ENCODE measurements at regions not wholly inside any gene's neighbourhood (a gene's known extent, or its start where the extent isn't known, plus 50 kb on each side); places are given as distances from the start of the nearest gene placed in this dataset.

DNA sequence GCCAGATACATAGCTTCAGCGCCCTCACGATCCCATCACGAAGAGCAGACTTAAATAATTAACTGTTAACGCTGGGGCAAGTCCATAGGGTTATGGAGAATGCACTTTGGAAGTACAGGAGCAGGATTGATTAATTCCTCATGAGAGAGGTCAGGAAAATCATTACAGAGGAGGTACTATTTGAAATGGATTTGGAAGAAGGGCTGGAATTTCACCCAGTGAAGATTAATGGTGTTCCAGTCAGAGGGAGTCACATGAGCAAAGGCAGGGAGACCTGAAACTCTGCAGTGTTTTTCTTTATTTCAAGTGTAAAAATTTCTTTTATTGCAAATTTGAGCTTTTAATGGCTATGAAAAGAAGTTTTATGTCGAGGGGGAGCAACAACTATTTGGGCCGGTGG is 329.8 kb upstream of the GRM7 start:
- no peak for ATAC-seq
- ChIA-PET POLR2A (interaction anchor here (0.6 kb wide), 1 partner anchor 9 kb away, joined by 5 read pairs; no protein-coding TSS in a partner anchor), CTCF (no interaction called here)
- no peaks in the 10 kb centered on the region for H3K36me3 Mint-ChIP-seq (ENCODE audit: low read depth)
- H3K4me1 Mint-ChIP-seq (ENCODE audit: low read depth), result no peaks in the 10 kb centered on the region
- no peak for DNase-seq
- no peak overlapping the region for H3K4me3 Mint-ChIP-seq
- H3K27ac Mint-ChIP-seq, result no peak overlapping the region
- H3K9me3 Mint-ChIP-seq (ENCODE audit: insufficient read depth), result peaks cover 17% of the 10 kb centered on the region
- no peaks in the 10 kb centered on the region for H3K27me3 Mint-ChIP-seq (ENCODE audit: low read depth)

DNA sequence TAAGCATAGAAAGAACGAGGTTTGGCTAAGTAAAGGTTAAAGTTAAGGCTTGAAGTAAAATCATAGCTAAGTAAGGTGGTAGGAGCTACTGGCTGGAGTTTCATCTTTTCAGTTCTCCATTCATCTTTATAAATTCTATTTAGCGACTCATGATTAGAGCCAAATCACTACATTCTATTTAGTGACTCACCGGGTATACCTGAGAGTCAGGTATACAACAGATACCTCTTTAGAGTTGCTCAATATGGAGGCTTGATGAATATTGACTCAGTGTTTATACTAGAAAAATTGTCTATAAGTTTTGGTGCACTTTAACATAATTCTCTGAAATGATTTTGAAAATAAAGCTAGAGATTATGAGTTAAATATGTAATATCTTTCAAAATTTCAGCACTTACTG is 328.8 kb upstream of the GRM7 start:
- H3K27me3 Mint-ChIP-seq (ENCODE audit: low read depth), result no peaks in the 10 kb centered on the region

DNA sequence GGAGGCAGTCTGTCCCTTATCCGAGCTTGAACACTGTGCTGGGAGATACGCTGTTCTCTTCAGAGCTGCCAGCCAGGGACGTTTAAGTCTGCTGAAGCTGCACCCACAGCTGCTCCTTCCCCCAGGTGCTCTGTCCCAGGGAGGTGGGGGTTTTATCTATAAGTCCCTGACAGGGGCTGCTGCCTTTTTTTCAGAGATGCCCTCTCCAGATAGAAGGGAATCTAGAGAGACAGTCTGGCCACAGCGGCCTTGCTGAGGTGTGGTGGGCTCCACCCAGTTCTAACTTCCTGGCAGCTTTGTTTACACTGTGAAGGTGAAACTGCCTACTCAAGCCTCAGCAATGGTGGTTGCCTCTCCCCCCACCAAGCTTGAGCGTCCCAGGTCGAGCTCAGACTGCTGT is 319.9 kb upstream of the GRM7 start:
- no peak overlapping the region for H3K27ac Mint-ChIP-seq
- POLR2A ChIA-PET, result no interaction called here
- no peaks in the 10 kb centered on the region for H3K4me1 Mint-ChIP-seq (ENCODE audit: low read depth)
- no peak overlapping the region for H3K4me3 Mint-ChIP-seq
- CTCF ChIA-PET, result no interaction called here
- DNase-seq (no peak), ATAC-seq (no peak)
- H3K9me3 Mint-ChIP-seq (ENCODE audit: insufficient read depth), result peaks cover 7% of the 10 kb centered on the region
- H3K36me3 Mint-ChIP-seq (ENCODE audit: low read depth), result no peaks in the 10 kb centered on the region
- no peaks in the 10 kb centered on the region for H3K27me3 Mint-ChIP-seq (ENCODE audit: low read depth)

More for the DNA sequence above, 328.8 kb upstream of the GRM7 start:
- no peak for DNase-seq
- ChIA-PET CTCF (no interaction called here), POLR2A (no interaction called here)
- no peaks in the 10 kb centered on the region for H3K36me3 Mint-ChIP-seq (ENCODE audit: low read depth)
- no peaks in the 10 kb centered on the region for H3K4me1 Mint-ChIP-seq (ENCODE audit: low read depth)
- H3K4me3 Mint-ChIP-seq, result no peak overlapping the region
- ATAC-seq, result no peak
- no peak overlapping the region for H3K27ac Mint-ChIP-seq
- peaks cover 17% of the 10 kb centered on the region for H3K9me3 Mint-ChIP-seq (ENCODE audit: insufficient read depth)

DNA sequence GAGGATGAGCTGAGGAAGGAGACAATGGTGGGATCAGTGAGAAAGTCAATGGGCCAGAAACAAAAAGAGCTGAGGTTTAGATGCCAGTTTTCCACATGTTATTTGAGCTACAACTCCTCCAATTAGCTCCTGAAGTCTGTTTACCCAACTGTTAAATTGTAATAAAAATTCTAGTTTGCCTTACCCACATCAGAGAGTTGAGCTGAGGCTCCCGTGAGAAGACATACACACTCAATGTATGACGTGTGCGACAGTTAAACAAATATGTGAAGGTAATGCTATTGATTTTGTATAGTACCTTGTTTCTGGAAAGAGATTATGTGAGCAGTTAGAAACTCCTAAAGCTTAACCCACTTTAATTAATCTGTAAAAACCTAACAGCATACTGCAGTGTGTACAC is 318.1 kb upstream of the GRM7 start:
- POLR2A ChIA-PET, result no interaction called here
- H3K36me3 Mint-ChIP-seq (ENCODE audit: low read depth), result no peaks in the 10 kb centered on the region
- peaks cover 7% of the 10 kb centered on the region for H3K9me3 Mint-ChIP-seq (ENCODE audit: insufficient read depth)
- DNase-seq (no peak), ATAC-seq (no peak)
- CTCF ChIA-PET, result no interaction called here
- H3K4me3 Mint-ChIP-seq, result no peak overlapping the region
- no peaks in the 10 kb centered on the region for H3K4me1 Mint-ChIP-seq (ENCODE audit: low read depth)
- H3K27me3 Mint-ChIP-seq (ENCODE audit: low read depth), result no peaks in the 10 kb centered on the region
- H3K27ac Mint-ChIP-seq, result no peak overlapping the region

DNA sequence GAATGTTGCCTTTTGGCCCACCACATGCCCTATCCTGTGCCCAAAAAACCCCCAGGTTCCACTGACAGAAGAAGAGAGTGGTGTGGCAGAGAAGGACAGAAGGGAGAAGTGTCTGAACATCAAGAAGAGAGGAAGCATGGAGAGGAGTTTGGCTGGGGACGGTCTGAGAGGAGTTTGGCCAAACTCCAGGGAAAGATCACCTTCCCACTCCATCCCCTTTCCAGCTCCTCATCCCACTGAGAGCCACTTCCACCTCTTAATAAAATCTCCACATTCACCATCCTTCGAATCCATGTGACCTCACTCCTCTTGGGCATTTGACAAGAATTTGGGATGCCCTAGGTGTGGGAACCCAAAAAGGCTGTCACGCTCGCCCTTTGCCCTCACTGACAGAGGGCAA is 311.6 kb upstream of the GRM7 start:
- ChIA-PET POLR2A (no interaction called here), CTCF (no interaction called here)
- no peaks in the 10 kb centered on the region for H3K27me3 Mint-ChIP-seq (ENCODE audit: low read depth)
- no peak overlapping the region for H3K4me3 Mint-ChIP-seq
- no peaks in the 10 kb centered on the region for H3K36me3 Mint-ChIP-seq (ENCODE audit: low read depth)
- H3K4me1 Mint-ChIP-seq (ENCODE audit: low read depth), result no peaks in the 10 kb centered on the region
- no peak overlapping the region for H3K27ac Mint-ChIP-seq
- ATAC-seq, result no peak
- no peak for DNase-seq
- peaks cover 10% of the 10 kb centered on the region for H3K9me3 Mint-ChIP-seq (ENCODE audit: insufficient read depth)

DNA sequence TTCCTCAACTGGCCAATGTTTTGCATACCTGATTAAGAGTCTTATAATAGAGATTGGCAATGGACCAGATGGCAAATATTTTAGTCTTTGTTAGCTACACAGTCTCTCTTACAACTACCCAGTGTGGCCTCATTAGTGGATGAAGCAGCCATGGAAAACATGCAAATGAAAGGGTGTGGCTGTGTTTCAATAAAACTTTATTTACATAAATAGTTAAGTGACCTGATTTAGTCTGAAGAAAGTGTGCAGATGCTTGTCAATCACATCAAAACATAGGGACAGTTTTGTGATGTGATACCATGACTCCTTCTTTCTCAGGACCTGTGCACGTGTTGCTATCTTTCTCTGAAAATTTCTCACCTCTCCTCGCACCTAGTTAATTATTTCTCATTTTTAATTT is 309.8 kb upstream of the GRM7 start:
- no peak for DNase-seq
- no peak overlapping the region for H3K27ac Mint-ChIP-seq
- ChIA-PET POLR2A (interaction anchor here (0.6 kb wide), 1 partner anchor 843 kb away, joined by 3 read pairs; no protein-coding TSS in a partner anchor), CTCF (no interaction called here)
- H3K27me3 Mint-ChIP-seq (ENCODE audit: low read depth), result no peaks in the 10 kb centered on the region
- peaks cover 15% of the 10 kb centered on the region for H3K9me3 Mint-ChIP-seq (ENCODE audit: insufficient read depth)
- no peaks in the 10 kb centered on the region for H3K36me3 Mint-ChIP-seq (ENCODE audit: low read depth)
- no peak for ATAC-seq
- H3K4me1 Mint-ChIP-seq (ENCODE audit: low read depth), result no peaks in the 10 kb centered on the region
- H3K4me3 Mint-ChIP-seq, result no peak overlapping the region

DNA sequence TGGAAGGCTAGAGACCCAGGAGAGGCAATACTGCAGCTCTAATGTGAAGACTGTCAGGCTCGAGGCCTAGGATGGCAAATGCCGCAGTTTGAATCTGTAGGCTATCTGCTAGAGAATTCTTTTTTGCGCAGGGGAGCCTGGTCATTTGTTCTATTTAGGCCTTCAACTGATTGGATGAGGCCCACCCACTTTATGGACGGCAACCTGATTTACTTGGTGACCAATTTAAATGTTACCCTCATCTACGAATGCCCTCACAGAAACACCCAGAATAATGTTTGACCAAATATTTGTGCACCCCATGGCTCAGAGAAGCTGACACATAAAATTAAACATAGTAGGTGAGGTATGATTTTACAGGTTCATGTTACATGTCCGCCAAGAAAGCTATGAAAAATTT is 300.7 kb upstream of the GRM7 start:
- Mint-ChIP-seq H3K4me1 (ENCODE audit: low read depth) (no peaks in the 10 kb centered on the region), H3K27ac (no peak overlapping the region), H3K27me3 (ENCODE audit: low read depth) (no peaks in the 10 kb centered on the region), H3K36me3 (ENCODE audit: low read depth) (no peaks in the 10 kb centered on the region), H3K4me3 (no peak overlapping the region), H3K9me3 (ENCODE audit: insufficient read depth) (peaks cover 16% of the 10 kb centered on the region)
- POLR2A ChIA-PET, result no interaction called here
- CTCF ChIA-PET, result no interaction called here
- ATAC-seq (no peak), DNase-seq (no peak)

DNA sequence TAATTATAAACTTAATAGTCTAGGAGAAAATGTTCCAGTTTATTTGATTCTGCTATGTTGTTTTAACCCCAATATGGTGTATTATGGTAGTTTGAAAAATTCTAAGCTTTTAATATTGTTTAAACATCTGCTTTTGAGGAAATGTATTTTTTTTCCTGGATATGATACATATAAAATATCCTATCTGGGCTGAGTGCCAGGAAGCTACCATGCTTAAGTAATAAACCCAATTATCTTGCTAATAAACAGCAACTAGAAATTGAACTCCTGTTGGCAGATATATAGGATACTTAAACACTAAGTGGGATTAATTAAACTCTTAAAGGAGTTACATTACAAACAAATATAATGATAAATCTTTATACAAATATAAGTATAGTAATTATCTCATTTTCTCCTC is 293.7 kb upstream of the GRM7 start:
- no peaks in the 10 kb centered on the region for H3K36me3 Mint-ChIP-seq (ENCODE audit: low read depth)
- ATAC-seq (no peak), DNase-seq (no peak)
- H3K4me1 Mint-ChIP-seq (ENCODE audit: low read depth), result no peaks in the 10 kb centered on the region
- H3K27me3 Mint-ChIP-seq (ENCODE audit: low read depth), result no peaks in the 10 kb centered on the region
- no peak overlapping the region for H3K27ac Mint-ChIP-seq
- ChIA-PET CTCF (no interaction called here), POLR2A (no interaction called here)
- no peak overlapping the region for H3K4me3 Mint-ChIP-seq
- peaks cover 18% of the 10 kb centered on the region for H3K9me3 Mint-ChIP-seq (ENCODE audit: insufficient read depth)

DNA sequence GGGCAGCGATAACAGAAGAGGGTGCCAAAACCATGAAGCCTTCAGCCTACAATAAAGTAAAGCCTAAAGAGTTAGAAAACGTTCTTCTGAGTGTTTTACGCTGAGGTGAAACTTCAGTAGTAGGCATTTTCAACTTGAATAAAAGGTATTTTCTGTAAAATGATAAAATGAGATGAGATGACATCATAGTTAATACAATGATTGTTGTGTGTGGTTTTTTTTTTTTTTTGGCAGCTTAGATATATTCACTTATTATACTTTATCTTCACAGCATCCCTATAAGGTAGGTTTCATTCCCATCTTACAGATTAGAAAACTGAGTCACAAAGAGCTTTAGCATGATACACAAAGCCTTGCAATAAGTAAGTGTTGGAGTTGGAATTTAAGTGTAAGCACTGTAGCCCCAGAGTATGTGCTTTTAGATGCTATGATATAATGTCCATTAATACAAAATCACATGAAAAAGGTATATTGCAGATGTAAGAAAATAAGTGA is 291.9 kb upstream of the GRM7 start:
- DNase-seq (no peak), ATAC-seq (no peak)
- ChIA-PET POLR2A (no interaction called here), CTCF (no interaction called here)
- no peak overlapping the region for H3K27ac Mint-ChIP-seq
- no peaks in the 10 kb centered on the region for H3K27me3 Mint-ChIP-seq (ENCODE audit: low read depth)
- H3K4me1 Mint-ChIP-seq (ENCODE audit: low read depth), result no peaks in the 10 kb centered on the region
- H3K9me3 Mint-ChIP-seq (ENCODE audit: insufficient read depth), result peaks cover 15% of the 10 kb centered on the region
- H3K4me3 Mint-ChIP-seq, result no peak overlapping the region
- H3K36me3 Mint-ChIP-seq (ENCODE audit: low read depth), result no peaks in the 10 kb centered on the region

DNA sequence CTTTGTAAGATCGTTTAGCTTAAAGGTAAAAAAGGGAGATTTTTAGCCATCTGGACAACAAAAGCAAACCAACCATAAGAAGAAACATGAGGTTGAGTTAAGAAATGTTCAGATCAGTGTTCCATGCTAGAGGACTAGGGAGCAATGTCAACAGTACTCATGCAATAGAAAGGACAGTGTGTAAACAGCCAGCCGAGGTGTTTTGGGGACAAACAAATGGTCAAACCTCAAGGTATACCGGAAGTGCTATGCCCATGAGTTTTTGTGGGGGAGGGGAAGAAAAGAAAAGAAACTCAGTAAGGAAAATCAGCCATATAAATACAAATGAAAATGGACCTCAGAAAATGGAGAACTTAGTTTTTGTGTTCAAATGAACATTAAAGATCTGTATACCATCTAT is 289.5 kb upstream of the GRM7 start:
- H3K27ac Mint-ChIP-seq, result no peak overlapping the region
- H3K9me3 Mint-ChIP-seq (ENCODE audit: insufficient read depth), result peaks cover 11% of the 10 kb centered on the region
- no peaks in the 10 kb centered on the region for H3K27me3 Mint-ChIP-seq (ENCODE audit: low read depth)
- H3K4me1 Mint-ChIP-seq (ENCODE audit: low read depth), result no peaks in the 10 kb centered on the region
- no peak for ATAC-seq
- ChIA-PET POLR2A (no interaction called here), CTCF (no interaction called here)
- DNase-seq, result no peak
- H3K36me3 Mint-ChIP-seq (ENCODE audit: low read depth), result no peaks in the 10 kb centered on the region
- H3K4me3 Mint-ChIP-seq, result no peak overlapping the region

DNA sequence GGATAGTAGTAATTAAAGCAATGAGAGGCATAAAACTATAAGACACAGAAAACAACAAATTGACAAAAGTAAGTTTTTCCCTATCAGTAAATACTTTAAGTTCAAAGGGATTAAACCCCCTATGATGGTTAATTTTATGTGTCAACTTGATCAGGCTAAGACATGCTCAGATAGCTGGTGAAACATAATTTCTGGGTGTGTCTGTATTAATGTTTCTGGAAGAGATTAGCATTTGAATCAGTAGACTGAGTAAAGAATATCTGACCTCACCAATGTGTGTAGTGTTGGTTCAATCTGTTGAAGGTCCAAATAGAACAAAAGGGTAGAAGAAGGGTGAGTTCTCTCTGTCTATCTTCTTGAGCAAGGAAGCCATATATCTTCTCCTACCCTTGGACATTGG is 283.3 kb upstream of the GRM7 start:
- Mint-ChIP-seq H3K9me3 (ENCODE audit: insufficient read depth) (peaks cover 5% of the 10 kb centered on the region), H3K27ac (no peak overlapping the region), H3K36me3 (ENCODE audit: low read depth) (no peaks in the 10 kb centered on the region), H3K27me3 (ENCODE audit: low read depth) (no peaks in the 10 kb centered on the region), H3K4me1 (ENCODE audit: low read depth) (no peaks in the 10 kb centered on the region), H3K4me3 (no peak overlapping the region)
- POLR2A ChIA-PET, result no interaction called here
- CTCF ChIA-PET, result no interaction called here
- ATAC-seq, result no peak
- DNase-seq, result no peak

DNA sequence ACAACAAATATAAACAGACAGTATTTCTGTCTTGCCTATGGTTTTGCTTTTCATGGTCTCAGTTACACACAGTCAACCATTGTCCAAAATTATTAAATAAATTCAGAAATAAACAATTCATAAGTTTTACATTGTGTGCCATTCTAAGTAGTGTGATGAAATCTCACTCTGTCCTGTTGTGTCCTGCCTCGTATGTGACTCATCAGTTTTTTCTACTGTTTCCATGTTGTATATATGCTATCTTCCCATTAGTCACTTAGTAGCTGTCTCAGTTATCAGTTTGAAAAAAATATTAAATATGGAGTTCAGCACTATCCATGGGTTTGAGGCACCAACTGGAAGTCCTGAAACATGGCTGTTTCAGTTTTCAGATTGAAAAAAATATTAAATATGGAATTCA is 282.4 kb upstream of the GRM7 start:
- Mint-ChIP-seq H3K4me3 (no peak overlapping the region), H3K36me3 (ENCODE audit: low read depth) (no peaks in the 10 kb centered on the region), H3K9me3 (ENCODE audit: insufficient read depth) (peaks cover 5% of the 10 kb centered on the region), H3K27ac (no peak overlapping the region), H3K4me1 (ENCODE audit: low read depth) (no peaks in the 10 kb centered on the region), H3K27me3 (ENCODE audit: low read depth) (no peaks in the 10 kb centered on the region)
- ATAC-seq (no peak), DNase-seq (no peak)
- ChIA-PET POLR2A (no interaction called here), CTCF (no interaction called here)

DNA sequence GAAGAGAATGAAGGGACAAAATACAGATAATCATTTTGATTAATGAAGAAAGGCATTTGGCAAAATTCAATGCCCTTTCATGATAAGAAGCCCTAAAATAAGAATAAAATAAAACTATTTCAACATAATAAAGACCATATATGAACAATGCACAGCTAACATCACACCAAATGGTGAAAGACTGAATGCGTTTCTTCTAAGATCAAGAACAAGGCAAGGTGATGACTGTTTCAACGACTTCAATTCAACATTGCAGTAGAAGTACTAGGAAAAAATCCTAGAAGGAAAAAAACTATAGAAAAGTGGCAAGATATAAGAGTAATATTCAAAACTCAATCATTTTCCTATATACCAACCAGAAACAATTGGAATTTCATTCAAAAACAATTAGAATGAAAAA is 280.1 kb upstream of the GRM7 start:
- ChIA-PET POLR2A (no interaction called here), CTCF (no interaction called here)
- Mint-ChIP-seq H3K36me3 (ENCODE audit: low read depth) (no peaks in the 10 kb centered on the region), H3K4me3 (no peak overlapping the region), H3K27me3 (ENCODE audit: low read depth) (no peaks in the 10 kb centered on the region), H3K9me3 (ENCODE audit: insufficient read depth) (peaks cover 5% of the 10 kb centered on the region), H3K4me1 (ENCODE audit: low read depth) (no peaks in the 10 kb centered on the region), H3K27ac (no peak overlapping the region)
- no peak for ATAC-seq
- DNase-seq, result no peak
